ENCODE measurements at regions not wholly inside any gene's neighbourhood (a gene's known extent, or its start where the extent isn't known, plus 50 kb on each side); places are given as distances from the start of the nearest gene placed in this dataset.

DNA sequence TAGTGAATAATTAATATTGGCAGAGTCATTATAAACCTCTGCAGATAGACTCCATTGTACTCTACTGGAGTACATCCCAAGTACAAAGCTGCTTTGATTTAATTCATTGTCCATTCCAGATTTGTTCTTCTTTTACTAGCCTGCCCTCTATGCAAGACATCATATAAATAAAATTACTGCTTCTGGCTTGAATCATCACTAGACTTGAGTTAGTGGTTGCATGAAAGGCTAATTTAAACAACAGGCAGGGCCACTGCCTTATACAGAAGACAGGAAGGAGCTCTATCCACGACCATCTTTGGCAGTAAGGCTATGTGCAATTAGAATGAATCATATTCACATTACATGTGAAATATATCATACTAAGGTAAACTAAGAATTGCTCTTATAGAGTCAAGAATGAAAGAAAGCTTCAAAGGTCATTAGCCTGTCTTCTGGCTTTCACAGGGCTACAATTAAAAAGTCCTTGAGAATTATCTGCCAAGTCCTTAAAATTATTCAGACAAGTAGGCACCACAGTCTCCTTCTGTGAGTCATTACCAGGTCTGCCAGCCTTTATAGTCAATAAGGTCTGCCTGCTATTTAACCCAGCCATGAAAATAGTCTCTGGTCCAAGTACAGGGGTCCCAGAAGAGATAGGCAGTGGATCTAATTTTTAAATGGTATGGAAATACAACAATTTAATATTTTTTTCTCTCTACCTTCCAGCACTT is 631.8 kb downstream of the TMTC2 start:
- no peak for DNase-seq
- Histone ChIP-seq H3K27ac (no peak overlapping the region), H3K27me3 (no peaks in the 10 kb centered on the region), H3K4me1 (no peaks in the 10 kb centered on the region), H3K4me3 (no peak overlapping the region), H3K36me3 (ENCODE audit: low read depth, missing control alignments) (no peaks in the 10 kb centered on the region), H3K9me3 (no peaks in the 10 kb centered on the region)
- TF ChIP-seq, protein P1, sequence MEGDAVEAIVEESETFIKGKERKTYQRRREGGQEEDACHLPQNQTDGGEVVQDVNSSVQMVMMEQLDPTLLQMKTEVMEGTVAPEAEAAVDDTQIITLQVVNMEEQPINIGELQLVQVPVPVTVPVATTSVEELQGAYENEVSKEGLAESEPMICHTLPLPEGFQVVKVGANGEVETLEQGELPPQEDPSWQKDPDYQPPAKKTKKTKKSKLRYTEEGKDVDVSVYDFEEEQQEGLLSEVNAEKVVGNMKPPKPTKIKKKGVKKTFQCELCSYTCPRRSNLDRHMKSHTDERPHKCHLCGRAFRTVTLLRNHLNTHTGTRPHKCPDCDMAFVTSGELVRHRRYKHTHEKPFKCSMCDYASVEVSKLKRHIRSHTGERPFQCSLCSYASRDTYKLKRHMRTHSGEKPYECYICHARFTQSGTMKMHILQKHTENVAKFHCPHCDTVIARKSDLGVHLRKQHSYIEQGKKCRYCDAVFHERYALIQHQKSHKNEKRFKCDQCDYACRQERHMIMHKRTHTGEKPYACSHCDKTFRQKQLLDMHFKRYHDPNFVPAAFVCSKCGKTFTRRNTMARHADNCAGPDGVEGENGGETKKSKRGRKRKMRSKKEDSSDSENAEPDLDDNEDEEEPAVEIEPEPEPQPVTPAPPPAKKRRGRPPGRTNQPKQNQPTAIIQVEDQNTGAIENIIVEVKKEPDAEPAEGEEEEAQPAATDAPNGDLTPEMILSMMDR (IDR thresholded peaks at IDR 0.05): no peak
- TF ChIP-seq POLR2A (IDR thresholded peaks at IDR 0.05): no peak
- 41 to 47% methylated on average over 1 of the region's 1 CpG for WGBS, 2 donors
- intact Hi-C loops (cut with DNase I; ENCODE audit: low total_unique reads): no loop called here

DNA sequence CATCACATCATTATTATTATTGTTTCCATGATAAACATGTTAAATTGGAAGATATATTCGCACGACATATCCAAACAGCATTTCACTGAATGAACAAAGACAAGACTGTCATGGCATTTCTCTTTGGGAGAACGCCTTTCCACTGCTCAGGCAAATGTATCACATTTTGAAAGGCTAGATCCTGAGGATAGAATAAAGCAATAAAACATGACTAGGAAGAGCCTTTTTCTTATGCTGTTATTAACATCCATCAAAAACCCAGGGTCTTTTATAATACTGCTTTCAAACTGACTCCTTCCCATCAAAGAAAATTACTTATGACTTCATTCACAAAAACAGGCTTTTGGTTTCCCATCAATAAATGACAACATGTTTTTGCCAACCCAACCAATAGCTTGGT is 630.9 kb downstream of the TMTC2 start:
- intact Hi-C loops (cut with DNase I; ENCODE audit: low total_unique reads): no loop called here
- no peak for DNase-seq
- WGBS, 2 donors: 88 to 94% methylated on average over 3 of the region's 3 CpGs
- no peak overlapping the region for H3K27ac ChIP-seq
- no peak overlapping the region for H3K4me3 ChIP-seq
- H3K9me3 ChIP-seq: no peaks in the 10 kb centered on the region
- no peaks in the 10 kb centered on the region for H3K4me1 ChIP-seq
- no peaks in the 10 kb centered on the region for H3K36me3 ChIP-seq (ENCODE audit: low read depth, missing control alignments)
- TF ChIP-seq POLR2A (IDR thresholded peaks at IDR 0.05): no peak
- TF ChIP-seq, protein P1 (IDR thresholded peaks at IDR 0.05): no peak
- H3K27me3 ChIP-seq: no peaks in the 10 kb centered on the region

DNA sequence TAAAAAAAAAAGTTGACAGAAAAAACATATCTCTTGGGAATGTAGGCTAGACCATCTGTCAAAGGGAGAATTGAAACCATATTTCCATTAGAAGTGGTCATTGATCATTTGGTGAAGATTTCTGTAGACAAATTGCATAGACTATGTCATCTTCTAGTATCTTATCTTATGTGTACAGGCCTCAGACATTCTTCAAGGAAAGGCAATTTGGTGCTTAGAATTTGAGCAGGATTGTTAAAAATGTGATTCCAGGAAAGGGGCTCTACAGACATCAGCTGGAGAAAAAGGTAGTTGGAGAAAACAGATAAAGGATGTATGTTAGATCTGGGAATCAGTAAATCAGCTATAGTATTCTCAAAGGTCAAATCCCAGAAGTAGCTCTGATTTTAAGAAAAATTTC is 627.1 kb downstream of the TMTC2 start:
- DNase-seq: no peak
- no peaks in the 10 kb centered on the region for H3K9me3 ChIP-seq
- no peak for TF ChIP-seq POLR2A (IDR thresholded peaks at IDR 0.05)
- TF ChIP-seq, protein P1 (IDR thresholded peaks at IDR 0.05): no peak
- no peaks in the 10 kb centered on the region for H3K27me3 ChIP-seq
- no peak overlapping the region for H3K4me3 ChIP-seq
- intact Hi-C loops (cut with DNase I; ENCODE audit: low total_unique reads): no loop called here
- H3K4me1 ChIP-seq: no peaks in the 10 kb centered on the region
- no peak overlapping the region for H3K27ac ChIP-seq
- H3K36me3 ChIP-seq (ENCODE audit: low read depth, missing control alignments): no peaks in the 10 kb centered on the region

DNA sequence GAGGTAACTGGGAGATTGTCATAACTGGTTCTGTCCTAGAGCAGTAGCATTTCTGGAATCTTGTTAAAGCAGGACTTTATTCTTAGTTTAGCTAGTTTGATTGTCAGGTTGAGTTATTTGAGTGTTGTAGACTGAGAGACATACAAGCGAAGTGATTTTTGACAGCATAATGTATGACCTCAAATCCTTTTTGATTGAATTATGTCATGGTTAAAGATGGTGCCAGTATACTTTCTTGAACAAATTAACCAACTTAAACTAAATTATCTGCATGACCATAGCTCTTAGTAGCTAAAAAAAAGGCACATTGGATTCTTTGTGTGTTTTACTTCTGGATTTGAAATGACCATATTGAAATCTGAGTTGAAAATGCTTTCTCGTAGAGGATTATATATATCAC is 626.6 kb downstream of the TMTC2 start:
- no peak for TF ChIP-seq POLR2A (IDR thresholded peaks at IDR 0.05)
- TF ChIP-seq, protein P1 (IDR thresholded peaks at IDR 0.05): no peak
- 84 to 94% methylated on average over 2 of the region's 2 CpGs for WGBS, 2 donors
- no peaks in the 10 kb centered on the region for H3K4me1 ChIP-seq
- no peak overlapping the region for H3K27ac ChIP-seq
- H3K4me3 ChIP-seq: no peak overlapping the region
- intact Hi-C loops (cut with DNase I; ENCODE audit: low total_unique reads): no loop called here
- H3K27me3 ChIP-seq: no peaks in the 10 kb centered on the region
- no peaks in the 10 kb centered on the region for H3K36me3 ChIP-seq (ENCODE audit: low read depth, missing control alignments)
- H3K9me3 ChIP-seq: no peaks in the 10 kb centered on the region
- DNase-seq: no peak

DNA sequence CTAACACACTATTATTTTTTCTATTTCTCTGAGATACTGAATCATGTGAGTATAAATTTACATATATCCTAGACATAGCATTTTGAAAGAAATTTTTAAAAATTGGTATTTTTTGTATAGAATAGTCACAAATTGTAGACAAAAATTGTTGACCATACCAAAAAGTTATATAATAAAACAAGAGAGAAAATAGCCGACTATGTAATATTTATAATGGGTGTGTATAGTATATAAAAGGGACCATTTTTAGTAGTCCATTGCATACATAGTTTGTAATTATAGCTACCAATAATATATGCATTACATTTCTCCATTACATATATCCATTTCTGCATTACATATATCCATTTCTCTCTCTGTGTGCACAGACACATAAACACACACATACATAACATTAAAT is 590.2 kb downstream of the TMTC2 start:
- no peak overlapping the region for H3K4me3 ChIP-seq
- no peak overlapping the region for H3K27ac ChIP-seq
- no peaks in the 10 kb centered on the region for H3K36me3 ChIP-seq (ENCODE audit: low read depth, missing control alignments)
- intact Hi-C loops (cut with DNase I; ENCODE audit: low total_unique reads): no loop called here
- H3K9me3 ChIP-seq: no peaks in the 10 kb centered on the region
- WGBS, 2 donors: 97 to 100% methylated on average over 1 of the region's 1 CpG
- no peaks in the 10 kb centered on the region for H3K27me3 ChIP-seq
- no peaks in the 10 kb centered on the region for H3K4me1 ChIP-seq
- no peak for TF ChIP-seq POLR2A (IDR thresholded peaks at IDR 0.05)
- TF ChIP-seq, protein P1 (IDR thresholded peaks at IDR 0.05): no peak
- no peak for DNase-seq
